ENCODE measurements at regions not wholly inside any gene's neighbourhood (a gene's known extent, or its start where the extent isn't known, plus 50 kb on each side); places are given as distances from the start of the nearest gene placed in this dataset.

DNA sequence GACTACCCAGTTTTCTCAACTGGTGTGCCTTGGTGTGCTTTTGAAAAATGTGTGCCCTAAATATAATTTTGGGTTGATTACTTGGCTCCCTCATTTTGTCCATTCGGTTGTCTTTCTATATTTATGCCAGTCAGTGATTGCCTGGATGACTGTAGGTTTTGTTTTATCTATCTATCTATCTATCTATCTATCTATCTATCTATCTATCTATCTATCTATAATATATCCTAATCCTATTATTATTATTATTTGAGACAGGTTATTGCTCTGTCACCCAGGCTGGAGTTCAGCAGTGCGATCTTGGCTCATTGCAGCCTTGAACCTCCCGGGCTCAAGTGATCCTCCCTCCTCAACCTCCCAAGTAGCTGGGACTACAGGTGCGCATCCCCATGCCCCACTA is 111.4 kb upstream of the GRK3 start:
- Histone ChIP-seq H4K20me1 (replicated peaks in 1 of 2; ENCODE audit: control insufficient read depth in 1 of 2, insufficient read depth in 2 of 2, low read length in 2 of 2) (peaks cover 7 to 9% of the 10 kb centered on the region in 2 experiments), H2BK15ac (ENCODE audit: low read length) (no peak overlapping the region), H3K23ac (ENCODE audit: insufficient read length) (no peak overlapping the region), H3K4ac (replicated peaks; ENCODE audit: insufficient read length, low read depth, low read length) (no peak overlapping the region), H2AK5ac (ENCODE audit: low read depth, low read length) (no peak overlapping the region), H3K27me3 (replicated peaks in 1 of 4; ENCODE audit: control insufficient read depth in 3 of 4, extremely low read depth in 1 of 4, insufficient read depth in 3 of 4, low read length in 3 of 4) (no peaks in the 10 kb centered on the region), H2BK20ac (ENCODE audit: low read length) (no peak overlapping the region), H3K9ac (replicated peaks in 1 of 4; ENCODE audit: extremely low read depth in 1 of 4, low read depth in 3 of 4, low read length in 3 of 4) (no peak overlapping the region), H3K79me2 (ENCODE audit: control insufficient read depth in 1 of 2, insufficient read depth in 2 of 2, low read length in 2 of 2) (peaks cover 25 to 67% of the 10 kb centered on the region in 2 experiments), H3K56ac (replicated peaks; ENCODE audit: insufficient read length, low read depth, low read length) (no peak overlapping the region), H3K4me2 (ENCODE audit: insufficient read depth in 1 of 2, low read depth in 2 of 2, low read length in 2 of 2) (no peak overlapping the region), H2BK12ac (ENCODE audit: low read depth, low read length) (no peak overlapping the region), H3K36me3 (ENCODE audit: control insufficient read depth in 2 of 4, insufficient read depth in 4 of 4, low read length in 3 of 4) (peaks cover 0 to 9% (median 8%) of the 10 kb centered on the region in 4 experiments; a peak in 6 of 8 replicates), H3K18ac (ENCODE audit: extremely low read depth, low read length) (no peak overlapping the region), H3K9me3 (ENCODE audit: insufficient read depth in 2 of 2, low read depth in 1 of 2, low read length in 1 of 2) (no peaks in the 10 kb centered on the region), H4K5ac (ENCODE audit: insufficient read length, low read depth, low read length) (no peak overlapping the region), H4K91ac (replicated peaks; ENCODE audit: insufficient read length, low read length) (no peak overlapping the region), H3K14ac (ENCODE audit: insufficient read length) (no peak overlapping the region), H2BK5ac (ENCODE audit: low read depth, low read length) (no peak overlapping the region), H3K79me1 (ENCODE audit: low read depth, low read length) (peaks cover 6% of the 10 kb centered on the region; the same call in 1 of the 2 replicates), H2AFZ (ENCODE audit: low read length) (no peak overlapping the region), H3K27ac (ENCODE audit: low read depth, low read length) (no peak overlapping the region), H4K8ac (ENCODE audit: extremely low read depth, insufficient read depth, low read length) (no peak overlapping the region), H3K23me2 (ENCODE audit: low read depth, low read length) (peaks cover 3% of the 10 kb centered on the region; the same call in 1 of the 2 replicates), H2BK120ac (replicated peaks; ENCODE audit: low read depth, low read length) (no peak overlapping the region), H3K4me1 (replicated peaks in 1 of 4; ENCODE audit: control insufficient read depth in 3 of 4, insufficient read depth in 4 of 4, low read length in 3 of 4) (peaks cover 0 to 2% (median 0%) of the 10 kb centered on the region in 4 experiments; a peak in 2 of 7 replicates), H3K4me3 (ENCODE audit: extremely low read depth in 1 of 4, insufficient read depth in 2 of 4, low read depth in 3 of 4, low read length in 4 of 4) (no peak overlapping the region)
- 90% methylated on average over 4 of the region's 4 CpGs; no CpG with 5 or more reads in 1 of the 2 experiments for WGBS, 2 experiments (ENCODE audit: extremely low coverage in 1 of 2, insufficient coverage in 1 of 2, insufficient read length in 1 of 2, insufficient replicate concordance in 2 of 2, low coverage in 1 of 2, low lambda C conversion rate in 2 of 2, missing lambda C conversion rate in 1 of 2)
- ChIA-PET CTCF (ENCODE audit: partially characterized antibody) (no interaction called here), POLR2A (ENCODE audit: partially characterized antibody) (no interaction called here)
- no peak for DNase-seq (ENCODE audit: low read depth in 1 of 2, low spot score in 2 of 2)
- no peak for FAIRE-seq

Measured in H1 (cell line).